GM19463 (cell line): ENCODE measurements at regions not wholly inside any gene's neighbourhood (a gene's known extent, or its start where the extent isn't known, plus 50 kb on each side); places are given as distances from the start of the nearest gene placed in this dataset.

ENCODE experiments used
- ATAC-seq: cut with Tn5 transposase; IDR thresholded peaks from one replicate; pipeline ENCODE4 v1.9.1; 2021; ENCODE audit warnings: mild to moderate bottlenecking, moderate library complexity; ENCODE audit not compliant: unreplicated experiment

GRCh38 chr4:132240081-132240480 lies 909.0 kb upstream of the PCDH10 start:
- no peak for ATAC-seq

DNA sequence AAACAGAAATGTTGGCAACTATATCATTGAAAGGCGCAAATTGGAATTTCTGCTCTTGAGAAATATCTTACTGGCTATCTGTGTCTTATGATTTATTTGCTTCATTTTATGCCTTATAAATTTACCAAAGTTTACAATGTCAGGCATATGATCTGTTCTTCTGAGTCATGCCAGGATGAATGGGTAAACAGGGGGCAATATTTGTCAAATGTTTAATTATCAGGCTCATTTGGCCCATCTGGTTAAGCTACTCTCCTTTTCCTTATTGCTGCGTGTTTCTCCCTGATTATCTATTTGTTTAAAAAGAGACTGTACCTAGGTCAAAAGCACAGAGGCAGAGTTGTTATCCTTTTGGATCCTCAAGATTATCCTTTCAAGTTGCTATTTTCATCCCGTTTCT lies 903.8 kb upstream of the PCDH10 start:
- no peak for ATAC-seq

DNA sequence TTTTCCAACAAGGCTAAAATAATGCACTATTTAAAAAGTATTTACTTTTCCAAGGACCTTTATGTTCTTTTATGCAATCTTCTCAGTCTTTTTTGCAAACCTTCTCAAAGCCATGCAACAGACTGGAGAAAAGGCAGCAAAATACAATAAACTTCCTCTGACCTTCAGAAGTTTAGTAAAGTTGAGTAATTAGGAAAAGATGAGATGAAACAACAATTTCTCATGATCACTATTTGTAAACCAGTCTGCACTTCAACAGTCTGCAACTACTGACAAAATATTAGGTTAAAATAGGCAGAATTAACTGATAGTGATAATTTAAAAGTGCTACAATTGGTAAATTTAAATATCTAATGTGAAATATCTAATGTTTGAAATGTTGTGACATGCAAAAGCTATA lies 884.9 kb upstream of the PCDH10 start:
- no peak for ATAC-seq

GRCh38 chr4:132266374-132266773 lies 882.7 kb upstream of the PCDH10 start:
- no peak for ATAC-seq

GRCh38 chr4:132267321-132267720 lies 881.8 kb upstream of the PCDH10 start:
- ATAC-seq: no peak

GRCh38 chr4:132269303-132269990 lies 879.6 kb upstream of the PCDH10 start:
- ATAC-seq: no peak

DNA sequence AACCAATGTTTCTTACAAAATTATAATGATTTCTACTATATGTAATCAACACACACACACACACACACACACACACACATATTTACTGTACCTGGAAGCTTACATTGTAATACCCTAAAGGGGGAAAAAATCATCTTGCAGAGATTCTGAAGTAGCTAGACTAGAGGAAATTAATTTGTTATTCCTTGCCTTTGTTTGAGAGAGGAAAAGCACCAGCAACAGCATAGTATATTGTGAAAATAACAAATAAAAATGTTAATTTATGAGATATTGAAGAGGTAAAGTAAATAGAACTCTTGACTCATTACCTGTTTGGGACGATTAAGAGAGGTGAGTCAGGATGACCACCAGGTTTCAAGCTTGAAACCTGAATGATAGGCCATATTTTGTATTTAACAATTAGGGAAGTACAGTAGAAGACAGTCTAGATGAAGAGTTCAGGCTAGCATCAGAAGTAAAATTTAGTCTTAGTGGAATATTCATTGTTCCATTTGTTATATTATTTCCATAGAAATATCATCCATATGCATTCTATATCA lies 873.4 kb upstream of the PCDH10 start:
- ATAC-seq: no peak

DNA sequence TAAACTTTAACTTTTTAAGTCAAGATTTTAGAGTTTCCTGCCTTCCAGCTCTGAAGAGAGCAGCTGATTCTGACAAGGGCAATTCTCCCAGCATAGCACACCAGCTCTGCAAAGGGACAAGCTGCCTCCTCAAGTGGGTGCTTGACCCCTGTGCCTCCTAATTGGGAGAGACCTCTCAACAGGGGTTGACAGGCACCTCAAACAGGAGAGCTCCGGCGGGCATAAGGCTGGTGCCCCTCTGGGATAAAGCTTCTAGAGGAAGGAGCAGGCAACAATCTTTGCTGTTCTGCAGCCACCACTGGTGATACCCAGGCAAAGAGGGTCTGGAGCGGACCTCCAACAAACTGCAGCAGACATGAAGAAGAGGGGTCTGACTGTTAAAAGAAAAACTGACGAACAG lies 872.9 kb upstream of the PCDH10 start:
- ATAC-seq: no peak

DNA sequence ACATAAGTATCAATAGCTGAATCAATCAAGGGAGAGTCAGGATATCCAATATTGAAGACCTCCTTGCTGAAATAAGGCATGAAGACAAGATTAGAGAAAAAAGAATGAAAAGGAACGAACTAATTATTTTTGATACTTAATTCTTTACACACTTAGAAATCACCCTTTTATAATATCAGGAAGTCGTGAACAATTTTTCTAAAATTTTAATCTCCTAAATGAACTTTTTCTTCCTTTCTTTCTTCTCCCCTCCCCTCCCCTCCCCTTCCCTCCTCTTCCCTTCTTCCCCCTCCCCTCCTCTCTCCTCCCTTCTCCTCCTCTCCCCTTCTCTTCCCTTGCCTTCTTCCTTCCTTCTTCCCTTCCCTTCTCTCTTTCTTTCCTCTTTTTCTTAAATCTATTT lies 872.1 kb upstream of the PCDH10 start:
- ATAC-seq: no peak

GRCh38 chr4:132281733-132282132 lies 867.4 kb upstream of the PCDH10 start:
- no peak for ATAC-seq

GRCh38 chr4:132284910-132285426 lies 864.1 kb upstream of the PCDH10 start:
- ATAC-seq: no peak

- ATAC-seq: no peak
Measured at GRCh38 chr4:132297346-132297745, 851.7 kb upstream of the PCDH10 start.

- ATAC-seq: no peak
Measured at GRCh38 chr4:132299841-132300240, 849.3 kb upstream of the PCDH10 start.

GRCh38 chr4:132312521-132312920 lies 836.6 kb upstream of the PCDH10 start:
- no peak for ATAC-seq

- no peak for ATAC-seq
Measured at GRCh38 chr4:132313852-132314251, 835.2 kb upstream of the PCDH10 start.

DNA sequence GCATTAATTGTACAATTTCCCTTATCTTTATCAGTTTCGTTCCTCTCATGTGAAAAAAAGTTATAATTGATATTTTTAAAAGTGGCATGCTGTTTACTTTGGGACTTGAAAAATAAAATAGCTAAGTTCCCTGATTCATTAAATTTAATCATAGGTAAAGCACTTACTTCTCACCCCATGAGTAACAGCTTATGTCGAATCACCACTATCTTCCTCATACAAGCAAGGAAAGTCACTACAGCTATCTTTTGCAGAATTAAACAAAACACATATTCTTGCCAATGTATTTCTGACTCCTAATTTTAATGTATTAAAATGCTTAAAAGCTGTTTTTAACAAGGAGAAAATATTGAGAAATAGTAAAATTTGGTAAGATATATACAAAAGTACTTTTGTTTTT lies 832.4 kb upstream of the PCDH10 start:
- ATAC-seq: no peak

- no peak for ATAC-seq
Measured at GRCh38 chr4:132317923-132318322, 831.2 kb upstream of the PCDH10 start.

DNA sequence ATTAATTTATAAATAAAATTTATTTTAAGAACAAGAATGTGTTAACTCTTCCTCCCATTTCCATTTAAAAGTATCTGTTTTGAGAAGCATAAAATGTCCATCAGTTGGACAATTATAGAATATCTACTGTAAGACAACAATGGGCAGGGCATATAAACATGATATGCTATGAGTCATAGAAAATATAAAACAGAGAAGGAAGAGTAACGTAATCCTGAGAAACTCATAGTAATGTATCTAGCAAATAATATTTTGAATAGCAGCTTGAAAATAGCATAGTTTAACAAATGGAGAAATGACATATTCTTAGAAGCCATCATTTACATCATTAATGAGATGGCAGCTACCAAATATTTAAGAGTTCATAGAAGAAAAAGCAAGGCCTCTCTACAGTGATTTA lies 820.3 kb upstream of the PCDH10 start:
- no peak for ATAC-seq

GRCh38 chr4:132330994-132331393 lies 818.1 kb upstream of the PCDH10 start:
- ATAC-seq: no peak

DNA sequence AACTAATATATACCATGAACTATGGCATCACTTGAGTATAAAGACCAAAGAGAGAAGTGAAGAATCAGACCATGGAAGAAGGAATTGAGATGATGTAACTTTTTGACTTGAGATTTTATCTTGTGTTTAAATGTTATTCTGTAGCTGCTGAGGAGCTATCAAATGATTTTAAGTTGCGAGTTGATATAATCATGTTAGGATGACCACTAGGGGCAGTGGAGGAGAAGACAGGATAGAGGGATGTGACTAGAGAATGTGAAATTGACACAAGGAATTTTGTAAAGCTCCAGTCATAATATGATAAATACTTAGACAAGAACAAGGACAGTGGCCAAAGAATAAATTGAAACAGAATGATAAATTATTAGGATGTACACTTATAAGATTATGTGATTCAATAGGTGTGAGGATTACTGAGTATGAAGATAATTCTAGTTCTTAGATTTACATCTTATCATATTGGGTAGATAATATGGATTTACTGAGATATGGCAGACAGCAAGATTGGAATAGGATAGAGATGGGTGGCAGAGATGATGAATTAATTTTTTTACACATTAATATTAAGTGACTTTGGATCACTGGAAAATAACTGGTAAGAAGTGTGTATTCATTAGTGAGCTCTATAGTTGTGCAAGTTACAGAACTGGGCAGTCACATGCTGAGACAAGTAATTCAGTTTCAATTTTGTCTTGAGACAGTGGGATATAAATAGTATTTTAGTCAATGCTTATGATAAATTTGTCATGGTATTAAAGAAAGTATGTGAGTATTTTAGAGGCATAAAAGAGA lies 816.0 kb upstream of the PCDH10 start:
- no peak for ATAC-seq

- no peak for ATAC-seq
Measured at GRCh38 chr4:132333724-132334047, 815.4 kb upstream of the PCDH10 start.

DNA sequence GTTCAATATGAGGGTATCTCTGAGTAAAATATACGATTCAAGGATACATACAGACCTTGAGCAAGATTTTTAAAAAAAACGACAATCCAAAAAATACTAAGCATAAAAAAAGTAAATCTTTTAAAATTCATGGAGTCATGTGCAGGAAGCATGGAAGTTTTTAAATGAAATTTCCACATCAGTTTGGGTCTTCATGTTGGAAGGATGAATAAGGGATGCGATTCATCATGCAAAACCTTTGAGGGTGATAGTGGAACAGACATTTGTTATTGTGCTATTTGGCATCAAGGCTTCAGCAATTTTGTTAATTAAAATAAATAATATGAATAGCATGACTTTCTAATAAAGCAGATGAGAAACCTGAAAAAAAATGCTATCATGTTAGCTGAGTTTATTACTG lies 815.0 kb upstream of the PCDH10 start:
- ATAC-seq: no peak
